AG10803 (cell line): ENCODE measurements at regions not wholly inside any gene's neighbourhood (a gene's known extent, or its start where the extent isn't known, plus 50 kb on each side); places are given as distances from the start of the nearest gene placed in this dataset.
A peak's percentile ranks its signal among the peaks of the same experiment; 100 is the strongest.
"Not testable (repeated sequence)": the region's sequence is repeated elsewhere in the genome, so short reads cannot be mapped to it uniquely, and the experiment has no call there.

Experiments
- DNase-seq: peaks from one replicate; pipeline ENCODE4 v3.0.0; 2010; ENCODE audit warnings: low read depth
- H3K4me3 ChIP-seq: 2 replicates; pipeline ENCODE4 v1.5.1; 2011; ENCODE audit warnings: mild to moderate bottlenecking, low read length, control low read depth
- CTCF ChIP-seq: conservative IDR thresholded peaks from 2 replicates; pipeline ENCODE4 v1.5.1; 2011; ENCODE audit warnings: mild to moderate bottlenecking, low read length, control low read depth, inconsistent platforms

- DNase-seq = peak; percentile 50
- peak; percentile 82 for TF ChIP-seq CTCF
- H3K4me3 ChIP-seq = no peak overlapping the region
Measured at GRCh38 chr14:87745507-87746118, 247.4 kb downstream of the GALC start.

- not testable (repeated sequence) for H3K4me3 ChIP-seq, DNase-seq
Measured at GRCh38 chr14:87734577-87735360, 258.2 kb downstream of the GALC start.

GRCh38 chr14:87733115-87733514 is 259.9 kb downstream of the GALC start:
- DNase-seq, H3K4me3 ChIP-seq: not testable (repeated sequence)

- no peak overlapping the region for H3K4me3 ChIP-seq
- no peak for TF ChIP-seq CTCF
- no peak for DNase-seq
Measured at GRCh38 chr14:87732562-87732961, 260.4 kb downstream of the GALC start.

- no peak for TF ChIP-seq CTCF
- DNase-seq = no peak
Measured at GRCh38 chr14:87725318-87725717, 267.7 kb downstream of the GALC start.

GRCh38 chr14:87712396-87713090 is 280.4 kb downstream of the GALC start:
- no peak for DNase-seq
- peak; percentile 8; the same call in 1 of the 2 replicates for TF ChIP-seq CTCF
- H3K4me3 ChIP-seq = no peak overlapping the region

More at GRCh38 chr14:87725318-87725717, 267.7 kb downstream of the GALC start:
- no peak overlapping the region for H3K4me3 ChIP-seq

- no peak for TF ChIP-seq CTCF
- H3K4me3 ChIP-seq = no peak overlapping the region
- DNase-seq = peak; percentile 0
Measured at GRCh38 chr14:87705439-87705896, 287.5 kb downstream of the GALC start.

- DNase-seq = no peak
- no peak overlapping the region for H3K4me3 ChIP-seq
- TF ChIP-seq CTCF = no peak
Measured at GRCh38 chr14:87698481-87698880, 294.5 kb downstream of the GALC start.
